Endodermal cell (in vitro differentiated cells): ENCODE measurements at regions not wholly inside any gene's neighbourhood (a gene's known extent, or its start where the extent isn't known, plus 50 kb on each side); places are given as distances from the start of the nearest gene placed in this dataset.

Experiments
- DNase-seq: peaks from one replicate; pipeline ENCODE4 v3.0.0-alpha.2; 2017
- H3K27ac ChIP-seq: 2 replicates; pipeline ENCODE4 v1.5.1; 2013; ENCODE audit warnings: mild to moderate bottlenecking, low read depth, low read length, moderate library complexity
- H3K27me3 ChIP-seq: 2 replicates; pipeline ENCODE4 v1.6.1; 2013; ENCODE audit warnings: mild to moderate bottlenecking, low read length, moderate library complexity; ENCODE audit not compliant: insufficient read depth, control insufficient read depth, poor library complexity, severe bottlenecking
- H3K36me3 ChIP-seq: 2 replicates; pipeline ENCODE4 v1.7.0; 2013; ENCODE audit warnings: mild to moderate bottlenecking, low read length, moderate library complexity; ENCODE audit not compliant: control insufficient read depth, insufficient read depth
- H3K4me1 ChIP-seq: one replicate; pipeline ENCODE4 v1.7.0; 2013; ENCODE audit warnings: low read length; ENCODE audit not compliant: control insufficient read depth, insufficient read depth
- H3K4me3 ChIP-seq: 2 replicates; pipeline ENCODE4 v1.5.1; 2013; ENCODE audit warnings: mild to moderate bottlenecking, low read length, moderate library complexity
- H3K9ac ChIP-seq: 2 replicates; pipeline ENCODE4 v1.6.1; 2013; ENCODE audit warnings: mild to moderate bottlenecking, low read length, moderate library complexity; ENCODE audit not compliant: poor library complexity, severe bottlenecking; ENCODE audit errors: extremely low read depth
- H3K9me3 ChIP-seq: 2 replicates; pipeline ENCODE4 v1.6.1; 2013; ENCODE audit warnings: mild to moderate bottlenecking, low read length, moderate library complexity; ENCODE audit not compliant: control insufficient read depth
- H3K27ac Mint-ChIP-seq: 2 replicates; pipeline ENCODE4 v1.8.0; 2020; ENCODE audit warnings: mixed read lengths
- H3K27me3 Mint-ChIP-seq: 2 replicates; pipeline ENCODE4 v1.8.0; 2021; ENCODE audit warnings: mild to moderate bottlenecking, mixed read lengths; ENCODE audit not compliant: insufficient read depth
- H3K36me3 Mint-ChIP-seq: 2 replicates; pipeline ENCODE4 v1.8.0; 2020; ENCODE audit warnings: low read depth, mixed read lengths
- H3K4me1 Mint-ChIP-seq: 2 replicates; pipeline ENCODE4 v1.8.0; 2020; ENCODE audit warnings: mixed read lengths
- H3K4me3 Mint-ChIP-seq: 2 replicates; pipeline ENCODE4 v1.8.0; 2020; ENCODE audit warnings: mild to moderate bottlenecking, moderate library complexity, mixed read lengths
- H3K9me3 Mint-ChIP-seq: 2 replicates; pipeline ENCODE4 v1.8.0; 2020; ENCODE audit warnings: mild to moderate bottlenecking, mixed read lengths
- WGBS, 2 experiments: methylation state at CpG; one replicate each; pipeline versions ENCODE4 v1.1.5 to v1.1.7; 2013; ENCODE audit warnings: missing lambda C conversion rate in 2 of 2, mixed read lengths in 1 of 2; ENCODE audit not compliant: insufficient coverage in 1 of 2, insufficient read length in 1 of 2; 5-methylcytosine and 5-hydroxymethylcytosine counted together
- TF ChIP-seq, protein P1 (sequence below): fragments of 200-600 bp; sonication (generic); conservative IDR thresholded peaks from 2 replicates; pipeline ENCODE4 v1.5.0; 2021; ENCODE audit warnings: antibody characterized with exemption, mild to moderate bottlenecking

DNA sequence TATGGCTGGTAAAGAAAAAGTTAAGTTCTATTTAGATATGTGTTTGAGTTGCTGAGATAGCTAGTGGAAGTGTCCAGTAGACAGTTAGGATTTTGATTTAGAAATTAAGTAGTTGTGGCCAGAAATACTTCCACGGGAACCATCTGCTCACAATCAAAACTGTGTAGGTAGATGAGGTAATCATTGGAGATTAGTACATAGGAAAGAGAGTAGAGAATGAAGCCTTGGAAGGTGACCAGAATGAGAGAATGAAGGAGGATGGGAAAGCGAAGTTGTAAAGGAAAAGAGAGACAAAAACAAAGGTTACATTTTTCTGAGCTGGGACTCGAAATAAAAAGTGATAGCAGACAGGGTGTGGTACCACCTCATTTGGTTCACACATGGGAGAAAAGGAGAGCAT lies 296.9 kb upstream of the SORL1-AS1 start:
- Histone ChIP-seq H3K36me3 (no peaks in the 10 kb centered on the region), H3K9ac (no peak overlapping the region), H3K4me3 (no peak overlapping the region), H3K9me3 (no peaks in the 10 kb centered on the region), H3K27me3 (no peaks in the 10 kb centered on the region), H3K27ac (no peak overlapping the region), H3K4me1 (no peaks in the 10 kb centered on the region)
- TF ChIP-seq, protein P1, sequence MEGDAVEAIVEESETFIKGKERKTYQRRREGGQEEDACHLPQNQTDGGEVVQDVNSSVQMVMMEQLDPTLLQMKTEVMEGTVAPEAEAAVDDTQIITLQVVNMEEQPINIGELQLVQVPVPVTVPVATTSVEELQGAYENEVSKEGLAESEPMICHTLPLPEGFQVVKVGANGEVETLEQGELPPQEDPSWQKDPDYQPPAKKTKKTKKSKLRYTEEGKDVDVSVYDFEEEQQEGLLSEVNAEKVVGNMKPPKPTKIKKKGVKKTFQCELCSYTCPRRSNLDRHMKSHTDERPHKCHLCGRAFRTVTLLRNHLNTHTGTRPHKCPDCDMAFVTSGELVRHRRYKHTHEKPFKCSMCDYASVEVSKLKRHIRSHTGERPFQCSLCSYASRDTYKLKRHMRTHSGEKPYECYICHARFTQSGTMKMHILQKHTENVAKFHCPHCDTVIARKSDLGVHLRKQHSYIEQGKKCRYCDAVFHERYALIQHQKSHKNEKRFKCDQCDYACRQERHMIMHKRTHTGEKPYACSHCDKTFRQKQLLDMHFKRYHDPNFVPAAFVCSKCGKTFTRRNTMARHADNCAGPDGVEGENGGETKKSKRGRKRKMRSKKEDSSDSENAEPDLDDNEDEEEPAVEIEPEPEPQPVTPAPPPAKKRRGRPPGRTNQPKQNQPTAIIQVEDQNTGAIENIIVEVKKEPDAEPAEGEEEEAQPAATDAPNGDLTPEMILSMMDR = no peak
- H3K9me3 Mint-ChIP-seq = peaks cover 2% of the 10 kb centered on the region
- no peak overlapping the region for H3K4me3 Mint-ChIP-seq
- DNase-seq = no peak
- no peaks in the 10 kb centered on the region for H3K27me3 Mint-ChIP-seq
- no peaks in the 10 kb centered on the region for H3K36me3 Mint-ChIP-seq
- no peaks in the 10 kb centered on the region for H3K4me1 Mint-ChIP-seq
- no peak overlapping the region for H3K27ac Mint-ChIP-seq
- WGBS, 2 experiments = 93 to 100% methylated on average over 3 of the region's 3 CpGs

DNA sequence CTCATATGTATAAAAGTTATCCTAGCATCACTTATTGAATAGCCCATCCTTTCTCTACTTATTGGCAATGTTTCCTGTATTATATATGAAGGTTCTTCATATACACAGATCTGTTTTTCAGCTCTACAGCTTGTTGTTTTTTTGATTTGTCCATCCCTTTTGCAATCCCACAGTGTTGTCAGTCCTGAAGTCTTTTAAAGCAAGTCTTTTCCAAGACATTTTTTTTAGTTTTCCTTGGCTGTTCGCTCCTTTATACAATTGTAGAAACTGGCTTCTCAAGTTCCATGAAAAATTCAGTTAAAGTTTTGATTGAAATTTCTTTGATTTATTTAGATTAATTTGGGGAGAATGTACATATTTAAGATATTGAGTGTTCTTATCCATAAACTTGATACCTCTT lies 295.3 kb upstream of the SORL1-AS1 start:
- Mint-ChIP-seq H3K27ac (no peak overlapping the region), H3K9me3 (peaks cover 12% of the 10 kb centered on the region), H3K4me1 (no peaks in the 10 kb centered on the region), H3K36me3 (no peaks in the 10 kb centered on the region), H3K27me3 (no peaks in the 10 kb centered on the region), H3K4me3 (no peak overlapping the region)
- no peak for DNase-seq
- H3K9me3 ChIP-seq = peaks cover 8% of the 10 kb centered on the region
- no peaks in the 10 kb centered on the region for H3K4me1 ChIP-seq
- H3K9ac ChIP-seq = no peak overlapping the region
- H3K36me3 ChIP-seq = no peaks in the 10 kb centered on the region
- whole genome bisulfite sequencing, 2 experiments = 60 to 96% methylated on average over 1 of the region's 1 CpG
- H3K4me3 ChIP-seq = no peak overlapping the region
- no peaks in the 10 kb centered on the region for H3K27me3 ChIP-seq
- TF ChIP-seq, protein P1 = no peak
- H3K27ac ChIP-seq = no peak overlapping the region

DNA sequence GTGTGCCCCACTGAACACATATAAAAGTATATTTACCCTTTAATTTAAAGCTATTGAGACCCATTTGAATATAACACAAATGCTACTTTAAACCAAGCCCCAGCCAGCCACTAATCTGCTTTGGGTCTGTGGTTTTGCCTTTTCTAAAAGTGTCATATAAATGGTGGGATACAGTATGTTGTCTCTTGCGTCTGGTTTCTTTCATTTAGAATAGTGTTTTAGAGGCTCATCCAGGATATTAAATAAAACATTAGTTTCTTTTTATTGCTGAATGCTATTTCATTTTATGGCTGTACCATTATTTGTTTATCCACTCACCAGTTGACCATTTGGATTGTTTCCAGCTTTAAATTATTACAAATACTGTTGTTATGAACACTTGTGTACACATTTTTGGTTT lies 290.5 kb upstream of the SORL1-AS1 start:
- Histone ChIP-seq H3K36me3 (no peaks in the 10 kb centered on the region), H3K27me3 (no peaks in the 10 kb centered on the region), H3K9ac (no peak overlapping the region), H3K27ac (no peak overlapping the region), H3K4me1 (no peaks in the 10 kb centered on the region), H3K4me3 (no peak overlapping the region), H3K9me3 (peaks cover 8% of the 10 kb centered on the region)
- no peak overlapping the region for H3K4me3 Mint-ChIP-seq
- DNase-seq = no peak
- TF ChIP-seq, protein P1 = no peak
- no peaks in the 10 kb centered on the region for H3K36me3 Mint-ChIP-seq
- peaks cover 5% of the 10 kb centered on the region for H3K4me1 Mint-ChIP-seq
- H3K27ac Mint-ChIP-seq = no peak overlapping the region
- peaks cover 14% of the 10 kb centered on the region for H3K9me3 Mint-ChIP-seq
- 100% methylated on average over 1 of the region's 1 CpG; no CpG with 5 or more reads in 1 of the 2 experiments for WGBS, 2 experiments
- H3K27me3 Mint-ChIP-seq = no peaks in the 10 kb centered on the region
